Stimulated activated CD8-positive, alpha-beta memory T cell treated with anti-CD3 and anti-CD28 coated beads, Interleukin-4, amount 100 ng/mL, for 48 hours (primary cell): ENCODE measurements at regions not wholly inside any gene's neighbourhood (a gene's known extent, or its start where the extent isn't known, plus 50 kb on each side); places are given as distances from the start of the nearest gene placed in this dataset.

Source experiments
- DNase-seq: peaks from one replicate; pipeline ENCODE4 v3.0.0-alpha.2; 2020

DNA sequence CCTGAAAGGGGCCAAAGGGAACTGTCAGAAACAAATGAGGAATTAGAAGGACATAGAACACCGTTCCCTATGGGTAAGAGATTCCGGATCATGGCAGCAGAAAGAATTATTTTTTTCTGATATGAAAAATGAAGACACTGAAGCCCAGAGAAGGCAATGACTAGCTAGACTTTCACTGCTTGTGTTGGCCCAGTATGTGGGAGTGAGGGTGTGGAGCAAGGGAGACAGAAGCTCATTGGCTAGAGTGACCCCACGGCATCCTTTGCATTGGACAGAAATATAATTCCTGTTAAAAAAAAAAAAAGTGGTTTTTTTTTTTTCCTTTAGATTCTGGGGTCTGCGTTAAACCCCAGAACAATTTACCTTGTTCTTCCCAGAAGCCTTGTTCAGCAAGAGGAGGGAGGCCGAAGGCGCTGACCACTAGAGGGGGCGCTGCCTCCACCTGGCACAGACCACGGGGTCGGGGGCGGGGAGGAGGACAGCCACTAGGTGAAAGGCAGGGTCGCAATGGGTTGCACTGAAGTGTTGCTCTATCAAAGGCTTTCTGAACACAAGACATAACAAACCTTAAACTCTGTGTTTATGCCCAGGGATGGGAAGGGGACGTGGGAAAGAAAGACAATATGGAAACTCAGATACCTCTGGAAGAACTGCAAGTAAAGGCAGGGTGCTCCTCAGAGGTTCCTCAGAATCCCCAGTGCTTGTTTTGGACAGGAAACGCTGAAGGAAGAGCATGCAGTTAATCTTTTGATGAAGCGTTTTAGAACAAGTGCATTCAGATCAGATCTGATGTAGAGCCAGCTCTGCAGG lies 156.8 kb downstream of the KCNA5 start:
- DNase-seq: peak; percentile 69

DNA sequence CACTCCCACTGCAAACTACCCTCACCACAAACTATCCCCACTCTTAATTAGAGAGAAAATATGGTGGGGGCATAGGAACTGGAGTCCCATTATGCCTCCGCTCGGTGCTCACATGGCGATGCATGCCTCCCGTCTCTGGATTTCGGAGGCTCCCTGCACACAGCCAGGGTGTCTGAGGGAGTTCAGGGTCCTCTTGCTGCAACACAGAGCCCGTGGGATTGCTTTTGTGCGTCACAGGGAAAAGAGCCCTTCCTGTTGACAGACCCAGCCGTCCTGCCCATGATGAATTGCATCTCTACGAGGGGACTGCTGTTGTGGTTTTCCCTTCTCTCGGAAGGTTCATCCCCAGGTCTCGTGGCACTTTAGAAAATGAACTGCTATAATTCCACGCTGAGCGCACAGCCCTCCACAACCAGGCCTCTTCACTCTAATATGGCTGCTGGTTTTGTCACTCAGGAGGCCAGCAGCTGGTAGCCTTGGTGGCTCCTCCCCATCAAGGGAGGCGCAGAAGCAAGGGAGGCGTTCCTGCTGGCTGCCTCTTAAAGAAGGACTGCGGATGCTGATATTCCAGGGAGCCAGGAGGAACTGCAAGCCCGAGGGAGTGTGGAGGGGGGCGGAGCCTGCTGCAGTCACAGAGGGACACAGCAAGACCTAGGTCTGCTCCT lies 158.0 kb downstream of the KCNA5 start:
- DNase-seq: no peak

DNA sequence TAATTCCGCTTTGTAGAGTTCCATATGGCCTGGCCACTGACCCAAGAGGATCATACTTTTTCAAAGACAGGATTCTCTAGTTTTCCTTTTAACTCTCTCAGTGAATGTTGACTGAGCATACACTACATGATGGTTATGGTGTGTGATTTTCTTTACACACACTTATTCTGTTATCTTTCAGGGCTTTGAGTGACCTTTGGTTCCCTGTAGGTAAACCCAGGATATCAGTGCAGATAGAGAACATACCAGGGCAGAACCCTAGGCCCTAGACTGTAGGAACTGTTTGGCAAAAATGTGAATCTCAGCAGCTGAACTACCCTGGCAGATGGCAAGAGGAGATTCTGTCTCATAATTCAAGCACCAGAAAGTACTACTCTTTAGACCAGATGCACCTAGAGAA lies 159.6 kb downstream of the KCNA5 start:
- no peak for DNase-seq

DNA sequence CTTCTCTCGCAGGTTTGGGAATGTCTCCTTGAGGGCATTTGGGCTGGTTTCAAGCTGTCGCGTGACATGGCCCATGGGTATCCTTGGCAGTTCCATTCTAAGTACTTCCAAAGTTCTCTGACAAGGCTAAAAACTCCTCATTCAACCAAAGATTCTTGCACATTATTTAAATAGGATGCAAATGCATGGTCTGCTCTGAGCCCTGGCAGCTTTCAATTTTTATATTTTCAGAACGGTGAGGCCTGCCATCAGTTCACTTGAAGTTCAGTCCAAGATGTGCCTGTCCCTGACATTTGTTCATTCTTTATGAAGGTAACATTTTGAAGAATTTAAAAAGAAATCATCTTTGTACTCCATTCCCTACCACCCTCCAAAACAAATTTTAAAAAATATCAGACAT lies 160.0 kb downstream of the KCNA5 start:
- no peak for DNase-seq

DNA sequence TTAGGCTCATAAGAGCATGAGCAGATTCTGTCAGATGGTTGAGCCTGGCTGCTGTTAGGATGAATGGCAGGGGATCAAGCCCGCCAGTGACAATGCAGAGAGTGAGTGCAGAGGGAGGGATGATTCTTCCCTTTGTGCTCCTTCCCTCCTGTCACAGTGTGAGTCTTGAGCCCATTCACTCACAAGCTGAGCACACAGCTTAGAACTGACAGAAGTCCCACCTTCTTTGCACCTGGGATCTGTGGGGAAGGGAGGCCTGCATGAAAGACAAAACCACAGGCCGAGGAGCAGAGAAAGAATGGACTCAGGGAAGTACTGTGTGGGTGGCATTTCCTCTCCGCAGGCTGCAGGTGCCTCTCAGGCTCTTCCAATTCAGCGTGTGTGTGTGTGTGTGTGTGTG lies 160.6 kb downstream of the KCNA5 start:
- no peak for DNase-seq

DNA sequence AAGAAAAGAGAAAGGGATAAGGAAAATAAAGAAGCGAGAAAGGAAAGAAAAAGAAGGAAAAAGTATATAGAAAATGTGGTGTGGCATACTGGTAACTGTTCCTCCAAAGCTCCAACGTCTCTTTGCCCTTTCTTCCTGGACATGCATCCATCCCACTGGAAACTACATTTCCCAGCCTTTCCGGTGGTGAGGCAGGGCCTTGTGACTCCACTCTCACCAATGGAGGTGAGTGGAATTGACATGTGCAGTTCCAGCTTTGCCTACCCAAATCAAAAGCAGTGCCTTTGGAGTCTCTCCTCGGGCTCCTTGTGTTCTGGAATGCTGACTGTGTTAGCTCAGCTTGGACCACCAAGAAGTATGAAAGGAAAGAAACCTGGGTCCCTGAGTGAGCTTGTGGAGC lies 161.2 kb downstream of the KCNA5 start:
- no peak for DNase-seq

DNA sequence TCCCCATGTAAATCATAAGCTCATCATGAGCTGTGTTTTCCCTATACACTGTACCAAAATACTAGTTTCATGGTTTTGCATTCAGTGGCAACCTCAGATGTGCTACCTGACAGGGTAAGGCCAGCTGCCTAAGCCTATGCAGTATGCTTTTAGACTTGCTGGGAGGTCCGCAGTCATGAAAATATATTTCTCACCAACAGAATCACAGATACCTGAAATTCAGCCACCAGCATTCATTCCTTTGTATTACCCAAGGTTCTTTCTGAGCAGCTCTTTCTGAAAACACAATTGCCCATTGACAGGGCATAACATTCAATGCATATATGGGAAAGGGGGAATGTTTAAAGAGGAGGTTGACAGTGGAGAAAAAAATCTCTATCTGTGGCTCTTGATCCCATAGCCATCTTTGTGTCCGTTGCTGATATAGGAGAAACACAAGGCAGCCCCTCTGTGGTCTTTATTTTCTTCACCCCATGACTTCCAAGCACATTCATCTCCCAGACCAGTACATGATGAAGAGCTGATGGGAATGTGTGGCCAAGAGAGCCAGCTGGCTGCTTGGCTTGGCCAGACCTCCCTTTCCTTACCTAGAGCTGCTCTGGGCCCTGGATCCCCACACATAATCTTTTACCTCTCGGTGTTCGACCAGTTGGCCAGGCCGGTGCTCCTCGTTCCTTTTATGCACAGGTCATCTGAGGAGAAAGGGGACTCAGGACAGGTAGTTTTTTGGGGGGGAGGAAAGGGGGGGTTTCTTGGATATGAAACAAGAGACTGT lies 162.9 kb downstream of the KCNA5 start:
- DNase-seq: no peak

DNA sequence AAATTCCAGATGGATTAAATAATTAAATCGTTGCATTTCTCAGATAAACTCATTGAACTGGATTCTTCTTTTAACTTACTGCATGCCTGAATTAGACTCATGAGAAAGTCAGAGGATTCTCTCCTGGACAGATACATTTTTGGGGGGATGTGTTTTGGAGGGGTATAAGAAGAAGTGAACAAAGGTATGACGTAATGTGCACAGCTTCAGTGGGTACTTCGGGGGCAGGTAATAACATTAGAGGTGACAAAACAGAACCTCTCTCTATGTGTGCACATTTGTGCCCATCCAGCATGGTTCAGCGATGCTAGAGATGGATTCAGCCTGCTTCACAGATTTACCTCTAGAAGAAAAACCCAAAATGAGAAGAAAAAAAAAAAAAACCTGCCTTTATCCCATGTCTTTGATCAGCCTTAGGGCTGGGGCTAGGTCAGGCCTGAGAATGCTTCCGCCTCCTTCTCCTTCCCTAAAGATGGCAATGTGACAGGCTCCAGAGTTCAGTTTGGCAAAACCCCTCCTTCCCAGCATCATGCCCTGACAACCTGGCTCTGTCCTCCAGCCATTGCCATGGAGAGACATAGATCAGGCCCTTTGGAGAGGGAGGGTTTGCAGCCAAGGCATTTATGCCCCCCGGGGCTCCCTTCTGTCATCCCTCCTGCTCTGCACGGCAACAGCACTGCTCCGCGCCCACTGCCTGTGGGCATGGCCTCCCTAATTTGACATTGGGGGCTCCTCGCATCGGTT lies 166.7 kb downstream of the KCNA5 start:
- no peak for DNase-seq

DNA sequence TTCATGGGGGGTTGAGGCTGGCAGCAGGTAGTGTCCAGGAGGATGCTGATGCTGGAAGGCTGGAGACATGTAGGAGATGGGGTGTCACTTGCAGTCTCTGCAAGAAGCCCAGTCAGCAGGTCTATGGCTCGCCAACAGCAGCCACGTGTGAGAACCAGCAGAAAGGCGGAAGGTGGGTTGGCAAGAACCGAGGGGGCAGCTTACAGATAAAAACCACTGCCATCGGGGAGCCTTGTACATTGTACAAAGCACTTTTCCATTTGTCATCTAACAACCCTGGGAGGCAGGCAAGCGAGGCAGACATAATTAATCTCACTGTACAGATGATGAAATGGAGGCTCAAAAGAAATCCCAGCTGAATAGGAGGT lies 167.2 kb downstream of the KCNA5 start:
- no peak for DNase-seq

DNA sequence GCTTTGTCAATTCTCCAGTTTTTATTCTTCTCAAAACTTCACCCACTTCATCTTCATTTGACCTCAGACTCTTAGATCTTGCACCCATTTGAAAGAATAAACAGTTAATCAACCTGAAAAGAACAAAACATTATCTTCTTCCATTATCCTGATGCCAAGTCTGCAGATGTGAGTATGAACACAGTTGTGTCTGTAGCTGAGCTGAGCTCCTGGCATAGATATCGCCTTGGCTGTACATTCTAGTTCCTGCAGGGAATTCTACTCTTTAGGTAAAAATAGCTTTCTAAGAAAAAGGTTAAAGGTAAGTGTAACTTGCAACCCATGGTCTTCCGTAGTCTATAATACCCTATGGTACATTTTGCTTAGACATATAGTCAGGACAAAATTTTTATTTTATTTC lies 169.7 kb downstream of the KCNA5 start:
- DNase-seq: no peak

DNA sequence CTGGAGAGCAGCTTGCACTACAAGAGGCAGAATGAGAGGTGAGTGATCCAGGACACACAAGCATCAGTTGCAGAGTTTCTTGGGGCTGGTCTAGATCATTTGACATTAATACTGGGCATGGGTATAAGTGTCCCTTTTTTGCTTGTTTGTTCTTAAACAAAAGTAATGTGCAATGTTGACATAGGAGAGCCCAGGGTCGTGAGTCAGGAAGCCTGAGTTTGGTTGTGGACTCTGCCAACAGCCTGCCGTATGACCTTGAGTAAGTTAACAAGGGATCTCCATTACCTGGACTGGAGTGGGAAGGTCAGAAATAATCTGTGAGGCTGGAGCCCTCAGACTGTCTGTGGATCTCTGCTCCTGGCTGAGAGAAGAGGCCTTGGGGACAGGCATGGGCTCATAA lies 170.3 kb downstream of the KCNA5 start:
- no peak for DNase-seq

DNA sequence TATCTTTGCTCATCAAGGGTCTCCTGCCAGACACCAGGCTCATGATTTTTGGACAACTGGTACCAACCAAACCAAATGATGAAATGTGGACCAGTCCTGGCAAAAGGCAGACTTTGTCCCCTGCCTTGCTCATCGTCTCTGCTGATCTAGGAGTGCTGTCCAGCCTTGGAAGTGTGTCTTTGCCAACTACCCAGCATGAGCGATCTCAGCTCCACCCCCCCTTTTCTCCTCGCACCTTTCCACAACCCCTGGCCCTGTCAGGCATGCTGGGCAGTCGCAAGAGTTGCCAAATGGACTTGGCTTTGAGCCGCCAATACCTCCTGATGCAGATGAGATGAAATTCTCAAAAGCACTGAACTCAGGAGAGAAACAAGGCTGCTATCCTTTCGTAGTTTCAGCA lies 174.3 kb downstream of the KCNA5 start:
- no peak for DNase-seq

DNA sequence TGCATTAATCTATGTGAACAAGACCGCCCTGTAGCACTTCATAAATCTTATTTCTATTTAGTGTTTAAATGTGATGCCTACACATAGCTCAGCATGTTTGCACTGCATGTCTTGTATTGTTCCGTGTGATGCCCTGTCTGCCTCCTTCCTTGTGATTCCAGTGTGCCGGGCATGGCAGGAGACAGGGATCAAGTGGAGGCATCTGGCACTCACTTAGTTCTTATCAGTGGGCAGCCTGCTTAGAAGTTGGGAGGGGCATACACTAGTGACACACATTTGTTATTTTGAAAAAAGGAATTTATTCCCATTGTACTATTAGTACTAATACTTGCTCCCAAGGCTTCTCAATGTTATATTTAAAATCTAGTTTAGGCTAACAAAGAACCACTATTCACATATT lies 176.4 kb downstream of the KCNA5 start:
- DNase-seq: no peak

DNA sequence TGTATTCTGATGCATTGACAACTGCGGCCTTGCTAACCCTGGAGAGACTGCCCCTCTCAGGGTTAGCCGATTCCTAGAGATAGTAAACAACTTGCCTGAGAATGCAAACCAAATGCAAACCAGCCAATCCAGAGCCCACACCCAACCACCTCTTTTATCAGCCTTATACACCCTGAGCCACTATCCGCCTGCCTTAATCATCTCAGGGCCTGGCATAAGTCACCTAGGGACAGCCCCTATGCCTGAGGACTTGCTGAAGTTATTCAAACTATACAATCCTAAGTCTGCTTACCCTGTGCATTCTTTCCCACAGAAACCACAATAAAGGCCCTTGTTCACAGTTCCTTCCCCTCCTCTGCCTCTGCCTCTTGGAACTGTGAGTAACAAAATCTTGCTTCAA lies 177.2 kb downstream of the KCNA5 start:
- DNase-seq: peak; percentile 26

DNA sequence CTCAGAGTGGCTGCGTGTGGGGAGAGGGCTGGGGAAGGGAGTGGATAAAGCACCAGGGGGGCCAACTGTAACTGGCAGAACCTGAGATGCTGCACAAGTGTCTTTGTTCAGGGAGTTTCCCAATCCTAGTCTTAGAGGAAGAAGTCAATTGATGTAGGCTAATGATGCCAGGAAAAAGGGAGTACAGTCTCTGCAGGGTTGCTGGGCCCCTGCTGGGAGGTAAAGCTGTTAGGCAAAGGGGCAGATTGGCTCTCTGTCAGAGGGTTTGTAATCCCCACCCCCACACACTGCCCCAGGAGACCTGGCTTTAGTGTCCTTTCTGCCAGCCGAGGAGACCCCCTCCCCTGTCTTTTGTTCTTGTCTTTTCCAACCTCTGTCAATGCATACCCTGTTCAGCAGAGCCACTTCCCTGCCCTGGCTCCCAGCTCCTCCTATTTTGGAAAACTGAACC lies 178.4 kb downstream of the KCNA5 start:
- no peak for DNase-seq

DNA sequence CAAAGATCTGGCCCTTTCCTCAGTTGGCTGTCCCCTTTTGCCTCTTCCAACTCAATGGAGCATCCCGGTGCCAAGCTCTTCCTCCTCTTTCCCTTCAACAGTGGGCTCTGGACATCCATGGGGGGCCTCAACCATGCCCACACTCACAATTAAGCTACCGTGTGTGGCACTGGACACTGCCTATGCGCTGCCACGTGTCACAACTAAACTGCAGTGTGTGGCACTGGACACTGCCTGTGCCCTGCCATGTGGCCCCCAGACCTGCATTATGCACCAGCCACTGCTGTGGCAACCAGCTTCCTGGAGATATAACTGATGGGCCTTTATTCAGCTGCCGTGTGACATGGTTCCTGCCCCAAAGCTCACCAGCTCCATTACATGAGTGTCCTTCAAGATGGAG lies 179.1 kb downstream of the KCNA5 start:
- no peak for DNase-seq

DNA sequence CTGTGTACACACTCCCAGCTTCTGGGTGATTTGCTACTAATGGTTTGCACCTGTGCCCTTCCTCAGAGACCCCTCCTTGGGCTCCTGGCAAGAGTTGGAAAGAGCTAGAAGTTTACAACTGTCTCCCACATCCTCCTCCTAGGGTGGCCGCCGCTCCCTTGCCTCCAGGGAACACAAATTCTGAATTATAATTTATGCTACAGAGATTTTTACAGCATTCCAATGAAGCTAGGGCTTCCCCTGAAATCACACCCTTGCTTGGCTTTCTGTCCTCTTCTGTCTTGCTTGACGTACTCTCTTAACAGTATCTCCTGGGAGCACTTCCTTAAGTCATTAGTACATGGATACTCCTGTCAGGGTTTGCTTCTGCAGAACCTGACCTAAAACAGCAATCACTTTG lies 180.2 kb downstream of the KCNA5 start:
- DNase-seq: no peak

DNA sequence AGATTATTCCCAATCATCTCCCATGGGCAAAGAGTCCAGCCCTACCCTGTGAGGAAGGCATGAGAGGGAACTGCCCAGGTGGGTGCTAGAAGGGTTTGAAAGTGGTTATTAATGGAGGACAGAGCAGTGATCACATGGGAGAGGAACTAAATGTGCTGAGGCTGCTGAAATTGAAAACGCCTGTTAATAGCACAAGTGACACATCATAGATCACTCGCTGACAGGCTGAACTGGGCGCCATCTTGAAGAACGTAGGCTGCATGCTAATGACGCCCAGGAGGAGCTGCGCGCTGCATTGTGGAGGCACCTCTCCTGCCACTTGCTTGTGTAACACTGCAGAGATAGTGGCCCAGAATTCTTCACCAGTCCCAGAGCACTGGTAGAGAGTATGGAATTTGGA lies 182.9 kb downstream of the KCNA5 start:
- no peak for DNase-seq

DNA sequence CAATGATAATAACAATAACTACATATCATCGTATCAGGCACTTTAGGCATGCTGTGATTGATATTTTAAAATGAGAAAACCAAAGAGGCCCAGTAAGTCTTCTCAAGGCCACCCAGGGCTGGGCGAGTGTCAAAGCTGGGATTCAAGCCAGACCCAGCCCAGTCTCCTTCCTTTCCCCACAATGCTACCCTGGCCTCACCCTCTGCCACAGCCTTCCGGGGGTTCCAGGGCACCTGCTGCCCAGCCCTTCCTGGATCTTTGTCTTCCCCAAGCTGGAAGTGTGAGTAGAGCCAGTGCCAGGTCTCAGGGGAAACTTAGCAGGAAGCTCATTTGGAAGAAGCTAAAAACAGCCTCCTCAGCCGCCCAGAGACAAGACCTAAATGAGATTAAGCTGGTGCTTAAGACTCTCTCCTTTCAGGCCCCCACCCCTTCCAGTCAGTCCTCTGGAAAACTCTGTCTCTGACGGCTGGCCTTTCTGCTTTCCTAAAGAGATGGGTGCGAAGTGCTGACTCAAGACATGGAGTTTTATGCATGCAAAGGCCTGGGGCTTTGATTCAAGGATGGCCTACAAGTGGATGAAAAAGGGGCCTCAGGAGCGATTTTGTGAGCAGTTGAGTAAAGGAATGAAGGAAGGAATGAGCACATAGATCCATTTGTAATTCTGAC lies 184.2 kb downstream of the KCNA5 start:
- no peak for DNase-seq

DNA sequence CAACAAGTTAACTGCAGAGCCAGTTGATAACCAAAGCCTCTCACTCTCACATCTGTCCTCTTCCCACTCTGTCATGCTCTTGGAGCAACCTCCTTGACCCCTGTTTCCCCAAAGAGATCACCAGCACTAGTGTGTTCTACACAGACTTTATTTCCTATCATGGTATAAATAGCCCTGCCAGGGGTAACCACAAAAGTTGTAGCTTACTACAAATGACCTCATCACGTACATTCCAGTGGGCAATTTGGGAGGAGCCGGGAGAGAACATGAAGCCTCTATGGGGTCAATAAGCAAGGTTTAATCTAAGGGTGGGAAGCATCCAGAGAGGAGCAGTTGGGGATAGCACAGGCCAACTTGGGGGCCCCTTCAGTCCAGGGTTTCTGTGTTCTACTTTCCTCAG lies 186.5 kb downstream of the KCNA5 start:
- no peak for DNase-seq

DNA sequence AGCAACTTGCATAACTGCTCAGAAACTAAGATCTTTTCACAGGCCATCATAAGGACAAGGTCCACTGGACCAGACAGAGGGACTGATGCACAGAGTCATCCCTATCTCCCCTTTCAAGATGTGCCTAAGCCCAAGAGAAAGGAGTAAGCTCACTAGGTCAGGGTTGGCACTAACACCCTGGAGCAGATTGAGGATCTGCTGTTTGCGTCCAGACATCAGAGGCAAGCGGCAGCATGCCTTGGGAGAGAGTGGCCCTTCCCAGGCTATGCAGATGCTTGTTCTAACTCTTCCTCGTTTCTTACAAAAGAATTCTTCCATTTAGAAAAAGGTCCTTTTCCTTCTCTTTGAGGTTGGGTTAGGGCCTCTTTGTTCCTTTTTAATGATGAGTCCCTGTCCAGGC lies 187.2 kb downstream of the KCNA5 start:
- DNase-seq: no peak

DNA sequence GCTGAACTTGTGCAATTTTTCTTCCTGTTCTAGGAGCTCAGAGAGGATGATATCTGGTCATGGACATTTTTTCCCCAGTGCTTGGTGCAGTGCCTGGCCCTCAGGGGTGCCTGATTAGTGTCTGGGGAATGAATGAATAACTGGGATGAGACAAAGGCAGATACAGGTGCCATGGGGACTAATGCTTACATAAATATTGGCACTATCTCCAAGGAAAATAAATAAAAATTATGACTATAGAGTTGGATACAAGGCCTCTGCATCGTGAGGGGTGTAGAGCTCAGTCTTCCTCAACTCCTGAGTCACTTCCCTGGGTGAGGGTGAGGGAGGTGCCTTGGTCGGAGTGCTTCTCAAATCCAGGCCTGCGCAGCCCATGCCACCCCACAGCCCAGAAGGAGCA lies 188.6 kb downstream of the KCNA5 start:
- DNase-seq: no peak
